Lung (tissue), 11 donors: ENCODE measurements at regions not wholly inside any gene's neighbourhood (a gene's known extent, or its start where the extent isn't known, plus 50 kb on each side); places are given as distances from the start of the nearest gene placed in this dataset.
"Not testable (repeated sequence)": the region's sequence is repeated elsewhere in the genome, so short reads cannot be mapped to it uniquely, and the experiment has no call there.

Experiments used
- ATAC-seq: fragments of 200-7000 bp; cut with Tn5 transposase; one replicate; pipeline ENCODE4 v1.9.1; 2020; ENCODE audit warnings: moderate number of reproducible peaks; ENCODE audit not compliant: insufficient read depth, low FRiP score
- DNase-seq, 3 donors: peaks; one replicate each; pipeline ENCODE4 v3.0.0-alpha.2; 2013 to 2017
- H3K27ac ChIP-seq, 2 donors: one replicate each; pipeline ENCODE4 v1.5.1; 2013; ENCODE audit warnings: mild to moderate bottlenecking in 2 of 2, moderate library complexity in 2 of 2, control low read depth in 1 of 2, inconsistent platforms in 1 of 2, low read depth in 1 of 2, low read length in 1 of 2
- H3K27me3 ChIP-seq, 3 donors: one replicate each; pipeline ENCODE4 v1.5.1; 2013; ENCODE audit warnings: low read length in 2 of 3; ENCODE audit not compliant: control insufficient read depth in 3 of 3, insufficient read depth in 3 of 3
- H3K36me3 ChIP-seq, 4 donors: one replicate each; pipeline ENCODE4 v1.5.1; 2013; ENCODE audit warnings: low read length in 4 of 4, mild to moderate bottlenecking in 1 of 4, moderate library complexity in 1 of 4; ENCODE audit not compliant: control insufficient read depth in 4 of 4, insufficient read depth in 4 of 4
- H3K4me1 ChIP-seq, 5 donors: one replicate each; pipeline ENCODE4 v1.5.1; 2013; ENCODE audit warnings: low read length in 5 of 5, mild to moderate bottlenecking in 2 of 5, moderate library complexity in 1 of 5; ENCODE audit not compliant: control insufficient read depth in 5 of 5, insufficient read depth in 5 of 5
- H3K4me3 ChIP-seq: one replicate; pipeline ENCODE4 v1.5.1; 2013; ENCODE audit warnings: mild to moderate bottlenecking, control low read depth, moderate library complexity
- H3K9ac ChIP-seq, 2 donors: one replicate each; pipeline ENCODE4 v1.5.1; 2013; ENCODE audit warnings: low read length in 2 of 2, control low read depth in 1 of 2; ENCODE audit not compliant: insufficient read depth in 1 of 2
- H3K9me3 ChIP-seq, 4 donors: one replicate each; pipeline ENCODE4 v1.5.1; 2013; ENCODE audit warnings: low read length in 3 of 4, mild to moderate bottlenecking in 1 of 4, moderate library complexity in 1 of 4; ENCODE audit not compliant: control insufficient read depth in 4 of 4, insufficient read depth in 3 of 4
- WGBS, 2 donors: extraction: QIAGEN DNeasy Blood & Tissue Kit; methylation state at CpG; one replicate each; pipeline ENCODE4 v1.1.7; 2013; 5-methylcytosine and 5-hydroxymethylcytosine counted together
- TF ChIP-seq, protein P1 (sequence below): IDR thresholded peaks from 2 replicates; pipeline ENCODE4 v1.5.1; 2012; ENCODE audit warnings: mild to moderate bottlenecking; ENCODE audit errors: control extremely low read depth, extremely low read depth
- donor health status: control.
- donor health status: control.
- donor health status: Bipolar disorder and iron deficiency.
- donor health status: healthy.
- donor health status: DM: yes; HTN: yes; CAD: no.

DNA sequence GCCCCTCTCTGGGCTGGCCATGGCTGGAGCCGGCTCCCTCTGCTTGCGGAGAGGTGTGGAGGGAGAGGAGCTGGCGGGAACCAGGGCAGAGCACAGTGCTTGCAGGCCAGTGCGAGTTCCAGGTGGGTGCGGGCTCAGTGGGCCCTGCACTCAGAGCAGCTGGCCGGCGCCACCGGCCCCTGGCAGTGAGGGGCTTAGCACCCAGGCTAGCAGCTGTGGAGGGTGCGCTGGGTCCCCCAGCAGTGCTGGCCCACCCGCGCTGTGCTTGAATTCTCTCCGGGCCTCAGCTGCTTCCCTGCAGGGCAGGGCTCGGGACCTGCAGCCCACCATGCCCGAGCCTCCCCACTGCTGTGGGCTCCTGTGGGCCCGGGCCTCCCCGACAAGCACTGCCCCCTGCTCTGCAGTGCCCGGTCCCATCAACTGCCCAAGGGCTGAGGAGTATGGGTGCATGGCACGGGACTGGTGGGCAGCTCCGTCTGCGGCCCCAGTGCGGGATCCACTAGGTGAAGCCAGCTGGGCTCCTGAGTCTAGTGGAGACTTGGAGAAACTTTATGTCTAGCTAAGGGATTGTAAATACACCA lies 61.2 kb upstream of the AGR3 start:
- ATAC-seq (no peak), DNase-seq (no peak)
- Histone ChIP-seq H3K4me1 (peaks cover 0 to 5% (median 0%) of the 10 kb centered on the region in 5 donors), H3K27ac (no peak overlapping the region), H3K9me3 (peaks cover 0 to 2% (median 0%) of the 10 kb centered on the region in 4 donors), H3K4me3 (no peak overlapping the region), H3K36me3 (no peaks in the 10 kb centered on the region), H3K9ac (no peak overlapping the region), H3K27me3 (no peaks in the 10 kb centered on the region)
- TF ChIP-seq, protein P1, sequence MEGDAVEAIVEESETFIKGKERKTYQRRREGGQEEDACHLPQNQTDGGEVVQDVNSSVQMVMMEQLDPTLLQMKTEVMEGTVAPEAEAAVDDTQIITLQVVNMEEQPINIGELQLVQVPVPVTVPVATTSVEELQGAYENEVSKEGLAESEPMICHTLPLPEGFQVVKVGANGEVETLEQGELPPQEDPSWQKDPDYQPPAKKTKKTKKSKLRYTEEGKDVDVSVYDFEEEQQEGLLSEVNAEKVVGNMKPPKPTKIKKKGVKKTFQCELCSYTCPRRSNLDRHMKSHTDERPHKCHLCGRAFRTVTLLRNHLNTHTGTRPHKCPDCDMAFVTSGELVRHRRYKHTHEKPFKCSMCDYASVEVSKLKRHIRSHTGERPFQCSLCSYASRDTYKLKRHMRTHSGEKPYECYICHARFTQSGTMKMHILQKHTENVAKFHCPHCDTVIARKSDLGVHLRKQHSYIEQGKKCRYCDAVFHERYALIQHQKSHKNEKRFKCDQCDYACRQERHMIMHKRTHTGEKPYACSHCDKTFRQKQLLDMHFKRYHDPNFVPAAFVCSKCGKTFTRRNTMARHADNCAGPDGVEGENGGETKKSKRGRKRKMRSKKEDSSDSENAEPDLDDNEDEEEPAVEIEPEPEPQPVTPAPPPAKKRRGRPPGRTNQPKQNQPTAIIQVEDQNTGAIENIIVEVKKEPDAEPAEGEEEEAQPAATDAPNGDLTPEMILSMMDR = no peak
- WGBS, 2 donors = 91 to 92% methylated on average over 17 to 21 of the region's 21 CpGs

DNA sequence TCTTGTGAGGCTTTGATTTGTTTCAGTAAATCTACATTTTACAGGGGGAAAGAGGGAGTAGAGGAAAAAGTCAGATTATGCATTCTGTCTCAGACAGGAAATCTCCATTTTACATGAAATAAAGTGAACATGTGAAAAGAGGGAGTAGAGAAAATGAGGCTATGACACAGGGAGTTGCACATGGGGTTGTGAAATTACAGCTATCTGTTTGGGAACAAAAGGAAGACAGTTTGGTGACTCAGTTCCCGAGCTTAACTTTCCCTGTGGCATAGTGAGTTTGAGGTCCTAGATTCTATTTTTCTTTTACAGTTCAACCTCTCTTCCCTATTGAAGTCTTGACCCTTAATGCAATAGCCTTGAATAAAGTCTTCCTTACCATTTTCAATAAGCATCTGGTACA lies 63.2 kb upstream of the AGR3 start:
- H3K36me3 ChIP-seq = no peaks in the 10 kb centered on the region
- DNase-seq (no peak), ATAC-seq (no peak)
- peaks cover 0 to 5% (median 0%) of the 10 kb centered on the region in 5 donors for H3K4me1 ChIP-seq
- no peak overlapping the region for H3K9ac ChIP-seq
- peaks cover 0 to 9% (median 0%) of the 10 kb centered on the region in 4 donors for H3K9me3 ChIP-seq
- TF ChIP-seq, protein P1 = no peak
- no peaks in the 10 kb centered on the region for H3K27me3 ChIP-seq
- H3K4me3 ChIP-seq = no peak overlapping the region
- H3K27ac ChIP-seq = no peak overlapping the region
- 41 to 77% methylated on average over 1 of the region's 1 CpG for WGBS, 2 donors

DNA sequence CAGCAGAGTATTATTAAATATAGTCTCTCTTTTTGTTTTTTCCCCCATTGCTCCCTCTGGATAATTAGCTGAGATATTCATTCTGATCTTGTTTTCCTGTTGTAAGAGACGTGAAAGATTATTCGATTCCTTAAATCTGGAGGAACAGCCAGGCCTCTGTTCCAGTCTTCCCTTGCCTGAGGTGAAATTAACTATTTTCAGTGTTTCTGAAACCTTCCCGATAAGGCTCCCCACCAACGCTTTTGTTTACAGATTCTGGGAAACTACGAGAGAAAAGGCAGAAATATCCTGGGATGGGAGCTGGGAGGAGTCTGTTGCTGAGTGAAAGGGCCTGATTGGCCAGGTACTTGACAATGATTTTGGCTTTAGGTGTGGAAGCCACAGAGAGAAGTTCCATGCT lies 63.6 kb upstream of the AGR3 start:
- TF ChIP-seq, protein P1 = no peak
- 93 to 94% methylated on average over 5 of the region's 5 CpGs for WGBS, 2 donors
- Histone ChIP-seq H3K27me3 (no peaks in the 10 kb centered on the region), H3K9me3 (peaks cover 0 to 9% (median 0%) of the 10 kb centered on the region in 4 donors), H3K27ac (no peak overlapping the region), H3K4me3 (no peak overlapping the region), H3K9ac (no peak overlapping the region), H3K36me3 (no peaks in the 10 kb centered on the region), H3K4me1 (peaks cover 0 to 5% (median 0%) of the 10 kb centered on the region in 5 donors)
- DNase-seq (no peak), ATAC-seq (no peak)

DNA sequence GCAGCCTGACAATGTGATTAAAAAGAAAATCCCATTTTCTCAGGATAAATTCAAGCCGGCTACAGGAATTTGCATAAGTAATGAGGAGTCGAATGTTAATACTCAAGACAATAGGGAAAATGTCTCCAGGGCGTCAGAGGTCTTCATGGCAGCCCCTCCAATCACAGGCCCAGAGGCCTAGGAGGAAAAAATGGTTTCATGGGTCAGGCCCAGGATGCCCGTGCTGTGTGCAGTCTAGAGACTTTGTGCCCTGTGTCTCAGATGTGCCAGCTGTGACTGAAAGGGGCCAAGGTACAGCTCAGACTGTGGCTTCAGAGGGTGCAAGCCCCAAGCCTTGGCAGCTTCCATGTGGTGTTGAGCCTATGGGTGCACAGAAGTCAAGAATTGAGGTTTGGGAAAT lies 66.3 kb upstream of the AGR3 start:
- not testable (repeated sequence) for H3K36me3 ChIP-seq, H3K27me3 ChIP-seq

More for the DNA sequence above, 66.3 kb upstream of the AGR3 start:
- not testable (repeated sequence) for DNase-seq, H3K9ac ChIP-seq, H3K4me3 ChIP-seq, H3K4me1 ChIP-seq, H3K27ac ChIP-seq, H3K9me3 ChIP-seq, ATAC-seq
- 95 to 97% methylated on average over 4 of the region's 4 CpGs for WGBS, 2 donors
